ENCODE measurements at regions not wholly inside any gene's neighbourhood (a gene's known extent, or its start where the extent isn't known, plus 50 kb on each side); places are given as distances from the start of the nearest gene placed in this dataset.

DNA sequence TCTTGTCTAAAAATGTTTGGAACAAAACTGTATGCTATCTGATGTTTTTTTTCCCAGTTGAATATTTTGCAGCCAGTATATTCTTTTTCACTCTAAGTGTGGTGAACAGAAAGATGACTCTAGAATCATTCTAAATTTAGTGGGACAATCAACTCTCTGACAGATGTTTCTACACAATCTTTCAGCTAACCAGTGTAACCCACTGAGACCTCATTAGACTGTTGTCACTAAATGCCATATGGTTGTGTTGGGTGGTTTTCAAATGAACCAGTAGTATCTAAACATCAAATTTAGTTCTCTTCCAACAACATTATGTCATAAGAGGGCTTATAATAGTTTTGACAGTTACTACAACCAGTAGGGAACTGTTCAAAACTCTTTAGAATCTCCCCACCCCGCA, 129.6 kb upstream of the PRLR start:
- intact Hi-C loops (cut with DNase I, micrococcal nuclease): no loop called here
- ATAC-seq (no peak), DNase-seq (no peak)
- H3K9me3 Mint-ChIP-seq (ENCODE audit: low read depth): no peaks in the 10 kb centered on the region
- ChIA-PET POLR2A (no interaction called here), CTCF (interaction anchor here (0.7 kb wide), 1 partner anchor 76 kb away, joined by 3 read pairs; no protein-coding TSS in a partner anchor)
- no peak overlapping the region for H3K4me3 Mint-ChIP-seq
- H3K27me3 Mint-ChIP-seq: peaks cover 20% of the 10 kb centered on the region
- no peaks in the 10 kb centered on the region for H3K36me3 Mint-ChIP-seq (ENCODE audit: low read depth)
- no peaks in the 10 kb centered on the region for H3K4me1 Mint-ChIP-seq
- no peak overlapping the region for H3K27ac Mint-ChIP-seq

DNA sequence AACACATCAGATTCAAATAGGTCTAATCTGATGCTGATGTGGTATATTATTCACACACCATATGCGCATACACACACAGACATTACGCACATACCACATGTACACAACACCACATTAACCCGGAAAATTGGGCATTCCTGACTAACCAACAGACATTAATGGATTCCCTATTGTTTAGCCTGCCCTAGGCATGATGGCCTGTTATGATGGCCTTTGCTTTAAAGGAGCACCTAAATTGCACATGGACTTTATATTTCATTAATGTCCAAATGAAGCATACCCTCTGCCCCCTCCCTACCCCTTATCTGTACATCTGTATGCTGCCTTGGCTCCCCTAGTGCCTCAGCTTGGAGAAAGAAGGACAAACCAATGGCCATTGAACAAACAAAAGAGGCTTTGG, 127.7 kb upstream of the PRLR start:
- ChIA-PET POLR2A (no interaction called here), CTCF (no interaction called here)
- H3K27me3 Mint-ChIP-seq: peaks cover 22% of the 10 kb centered on the region
- intact Hi-C loops (cut with DNase I, micrococcal nuclease): no loop called here
- H3K9me3 Mint-ChIP-seq (ENCODE audit: low read depth): peaks cover 2% of the 10 kb centered on the region
- no peak overlapping the region for H3K4me3 Mint-ChIP-seq
- H3K36me3 Mint-ChIP-seq (ENCODE audit: low read depth): no peaks in the 10 kb centered on the region
- DNase-seq (no peak), ATAC-seq (no peak)
- H3K4me1 Mint-ChIP-seq: no peaks in the 10 kb centered on the region
- no peak overlapping the region for H3K27ac Mint-ChIP-seq

DNA sequence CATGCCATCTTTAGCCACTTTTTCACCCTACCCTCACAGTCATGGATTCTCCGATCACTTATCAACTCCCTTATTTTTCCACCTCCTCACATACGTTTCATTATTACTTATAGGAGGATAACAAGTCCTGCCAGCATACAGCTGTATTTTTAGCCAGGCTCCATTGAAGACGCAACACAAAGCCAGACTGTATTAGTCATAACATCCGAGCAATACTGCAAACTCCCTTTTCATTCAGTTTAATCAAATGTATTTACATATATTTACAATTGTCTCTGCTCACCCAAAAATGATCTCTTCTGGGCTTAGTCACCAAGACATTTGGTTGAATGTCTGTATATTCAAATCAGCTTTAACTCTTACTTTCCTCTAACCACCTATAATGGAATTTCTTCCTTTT, 126.4 kb upstream of the PRLR start:
- H3K4me3 Mint-ChIP-seq: no peak overlapping the region
- H3K27ac Mint-ChIP-seq: no peak overlapping the region
- H3K27me3 Mint-ChIP-seq: peaks cover 15% of the 10 kb centered on the region
- ATAC-seq: no peak
- no peaks in the 10 kb centered on the region for H3K4me1 Mint-ChIP-seq
- intact Hi-C loops (cut with DNase I, micrococcal nuclease): no loop called here
- no peaks in the 10 kb centered on the region for H3K36me3 Mint-ChIP-seq (ENCODE audit: low read depth)
- ChIA-PET POLR2A (no interaction called here), CTCF (no interaction called here)
- DNase-seq: no peak
- H3K9me3 Mint-ChIP-seq (ENCODE audit: low read depth): peaks cover 13% of the 10 kb centered on the region

DNA sequence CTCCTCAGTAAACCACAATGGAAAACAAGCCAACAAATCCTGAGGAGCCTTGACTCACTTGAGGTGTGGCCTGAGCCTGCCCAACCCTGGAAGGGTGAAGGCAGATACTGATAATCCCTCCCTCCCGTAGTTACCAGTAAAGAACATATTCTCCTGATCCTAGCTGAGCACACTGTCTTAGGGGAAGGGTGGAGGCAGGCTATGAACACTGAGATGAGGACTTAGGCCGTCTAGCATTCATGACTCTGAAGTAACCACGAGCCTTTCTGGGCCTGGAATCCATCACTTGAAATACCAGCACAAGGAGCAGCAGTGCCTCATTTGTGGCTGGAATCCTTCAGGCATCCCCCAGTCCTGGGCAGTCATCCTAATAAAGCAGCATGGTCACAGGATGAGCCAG, 124.5 kb upstream of the PRLR start:
- DNase-seq (no peak), ATAC-seq (no peak)
- Mint-ChIP-seq H3K4me3 (no peak overlapping the region), H3K27ac (no peak overlapping the region), H3K27me3 (peaks cover 10% of the 10 kb centered on the region), H3K9me3 (ENCODE audit: low read depth) (peaks cover 22% of the 10 kb centered on the region), H3K4me1 (no peaks in the 10 kb centered on the region), H3K36me3 (ENCODE audit: low read depth) (no peaks in the 10 kb centered on the region)
- intact Hi-C loops (cut with DNase I, micrococcal nuclease): no loop called here
- ChIA-PET POLR2A (no interaction called here), CTCF (no interaction called here)

DNA sequence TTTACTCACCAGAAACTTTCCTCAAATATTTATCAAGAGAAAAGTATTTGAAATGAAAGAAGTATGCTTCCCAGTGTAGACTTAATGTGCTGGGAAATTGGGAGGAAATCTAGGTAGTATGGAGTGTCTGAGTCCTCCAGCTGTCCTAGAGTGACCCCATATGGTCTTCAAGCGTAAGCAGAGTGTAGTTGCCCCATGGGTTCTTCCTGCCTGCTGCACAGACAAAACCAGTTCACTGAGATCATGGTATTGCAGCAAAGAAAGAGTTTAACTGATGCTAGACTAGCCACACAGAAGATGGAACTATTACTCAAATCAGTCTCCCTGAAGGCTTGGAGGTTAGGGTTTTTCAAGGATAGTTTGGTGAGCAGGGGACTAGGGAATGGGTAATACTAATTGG, 114.9 kb upstream of the PRLR start:
- Mint-ChIP-seq H3K27me3 (peaks cover 7% of the 10 kb centered on the region), H3K4me1 (no peaks in the 10 kb centered on the region), H3K9me3 (ENCODE audit: low read depth) (peaks cover 3% of the 10 kb centered on the region), H3K36me3 (ENCODE audit: low read depth) (no peaks in the 10 kb centered on the region), H3K4me3 (no peak overlapping the region), H3K27ac (no peak overlapping the region)
- intact Hi-C loops (cut with DNase I, micrococcal nuclease): no loop called here
- no peak for DNase-seq
- ChIA-PET CTCF (no interaction called here), POLR2A (no interaction called here)
- ATAC-seq: no peak

DNA sequence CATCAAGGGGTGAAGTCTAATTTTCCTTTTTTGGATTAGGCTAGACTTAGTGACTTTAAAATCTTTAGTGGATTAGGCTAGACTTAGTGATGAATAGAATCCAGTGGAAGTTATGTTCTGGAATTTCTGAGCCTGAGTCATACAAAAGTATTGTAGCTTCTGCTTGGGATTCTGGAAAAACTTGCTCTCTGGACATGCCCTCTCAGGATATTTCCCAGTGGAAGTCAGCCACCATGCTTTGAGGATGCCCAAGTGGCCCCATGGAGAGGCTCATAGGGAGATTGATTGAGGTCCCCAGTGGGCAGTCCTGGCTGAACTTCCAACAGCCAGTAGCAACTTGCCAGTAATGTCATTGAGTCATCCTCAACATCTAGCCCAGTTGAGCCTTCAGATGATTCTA, 112.4 kb upstream of the PRLR start:
- ChIA-PET POLR2A (no interaction called here), CTCF (no interaction called here)
- H3K9me3 Mint-ChIP-seq (ENCODE audit: low read depth): no peaks in the 10 kb centered on the region
- H3K27ac Mint-ChIP-seq: no peak overlapping the region
- no peaks in the 10 kb centered on the region for H3K4me1 Mint-ChIP-seq
- ATAC-seq: no peak
- no peak overlapping the region for H3K4me3 Mint-ChIP-seq
- peaks cover 10% of the 10 kb centered on the region for H3K27me3 Mint-ChIP-seq
- no peak for DNase-seq
- intact Hi-C loops (cut with DNase I, micrococcal nuclease): no loop called here
- H3K36me3 Mint-ChIP-seq (ENCODE audit: low read depth): no peaks in the 10 kb centered on the region

DNA sequence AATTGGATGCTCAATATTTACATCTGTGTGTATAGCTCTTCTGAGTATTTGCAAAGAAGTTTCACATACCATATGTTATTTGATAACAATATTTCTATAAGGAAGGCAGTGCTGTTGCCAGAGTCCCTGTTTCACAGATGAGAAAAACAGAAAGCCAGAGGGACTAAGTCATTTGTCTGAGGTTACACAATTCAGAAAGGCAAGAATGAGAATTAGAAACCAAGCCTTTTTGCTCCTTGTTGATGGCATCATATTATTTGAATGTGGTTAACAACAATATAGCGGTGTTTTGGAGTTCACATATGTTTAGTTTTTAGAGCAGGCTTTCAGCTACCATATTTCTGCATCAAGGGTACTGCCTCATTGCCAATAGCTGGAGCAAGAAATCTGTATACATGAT, 110.9 kb upstream of the PRLR start:
- no peak overlapping the region for H3K27ac Mint-ChIP-seq
- H3K36me3 Mint-ChIP-seq (ENCODE audit: low read depth): no peaks in the 10 kb centered on the region
- DNase-seq (no peak), ATAC-seq (no peak)
- CTCF ChIA-PET: no interaction called here
- peaks cover 9% of the 10 kb centered on the region for H3K27me3 Mint-ChIP-seq
- H3K4me3 Mint-ChIP-seq: no peak overlapping the region
- POLR2A ChIA-PET: no interaction called here
- no peaks in the 10 kb centered on the region for H3K4me1 Mint-ChIP-seq
- intact Hi-C loops (cut with DNase I, micrococcal nuclease): no loop called here
- no peaks in the 10 kb centered on the region for H3K9me3 Mint-ChIP-seq (ENCODE audit: low read depth)

DNA sequence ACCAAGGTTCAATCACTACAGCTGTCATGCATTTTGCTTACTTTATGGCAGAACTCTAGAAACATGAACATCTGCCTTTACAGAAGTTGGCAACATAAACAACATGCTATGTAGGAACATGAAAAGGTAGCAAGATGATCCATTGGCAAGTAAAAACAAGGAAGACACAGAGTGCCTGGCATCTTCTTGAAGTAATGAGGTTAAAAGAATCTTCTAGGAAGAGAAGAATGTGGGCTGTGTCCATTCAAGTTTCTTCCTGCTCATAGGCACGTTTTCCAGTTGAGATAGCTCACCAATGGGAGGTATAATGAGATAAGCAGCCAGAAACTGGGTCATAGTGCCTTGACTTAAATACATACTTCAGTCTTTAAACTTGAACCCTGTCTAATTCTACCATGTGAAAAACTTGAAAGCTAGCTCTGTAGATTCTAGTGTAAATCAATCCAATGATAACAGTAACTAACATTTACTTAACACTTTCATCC, 109.4 kb upstream of the PRLR start:
- H3K4me1 Mint-ChIP-seq: no peaks in the 10 kb centered on the region
- CTCF ChIA-PET: interaction anchor here (1.1 kb wide), 1 partner anchor 65 kb away, joined by 3 read pairs; no protein-coding TSS in a partner anchor

DNA sequence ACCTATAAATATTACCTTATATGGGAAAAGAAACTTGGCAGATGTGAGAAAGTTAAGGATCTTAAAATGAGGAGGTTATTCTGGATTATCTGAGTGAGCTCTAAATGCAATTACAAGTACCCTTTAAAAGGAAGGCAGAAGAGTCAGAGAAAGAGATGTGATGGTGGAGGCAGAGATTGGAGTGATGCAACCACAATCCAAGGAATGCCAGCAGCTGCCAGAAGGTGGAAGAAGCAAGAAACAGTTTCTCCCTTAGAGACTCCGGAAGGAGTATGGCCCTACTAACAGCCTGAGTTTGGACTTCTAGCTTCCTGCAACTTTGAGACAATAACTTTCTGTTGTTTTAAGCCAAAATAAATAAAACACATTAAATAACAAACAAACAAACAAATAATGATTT, 108.7 kb upstream of the PRLR start:
- POLR2A ChIA-PET: interaction anchor here (1.4 kb wide), 1 partner anchor 14 kb away, joined by 3 read pairs; no protein-coding TSS in a partner anchor

More for the DNA sequence above, 109.4 kb upstream of the PRLR start:
- Mint-ChIP-seq H3K9me3 (ENCODE audit: low read depth) (no peaks in the 10 kb centered on the region), H3K27me3 (peaks cover 11% of the 10 kb centered on the region), H3K4me3 (no peak overlapping the region), H3K36me3 (ENCODE audit: low read depth) (no peaks in the 10 kb centered on the region), H3K27ac (no peak overlapping the region)
- intact Hi-C loops (cut with DNase I, micrococcal nuclease): no loop called here
- no peak for ATAC-seq
- DNase-seq: no peak
- POLR2A ChIA-PET: interaction anchor here (1.4 kb wide), 1 partner anchor 14 kb away, joined by 3 read pairs; no protein-coding TSS in a partner anchor

DNA sequence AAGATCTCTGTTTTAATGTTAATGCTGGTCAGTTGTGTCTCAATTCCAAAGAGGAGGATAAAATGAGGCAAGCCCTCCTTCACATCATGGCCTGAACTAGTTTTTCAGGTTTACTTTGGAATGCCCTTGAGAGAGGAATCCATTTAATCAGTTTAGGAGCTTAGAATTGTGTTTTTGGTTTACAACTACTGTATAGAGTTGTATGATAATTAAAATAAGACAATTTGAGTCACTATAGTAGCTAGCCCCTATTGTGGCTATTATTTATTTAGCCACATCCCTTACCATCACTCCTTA, 107.8 kb upstream of the PRLR start:
- Mint-ChIP-seq H3K4me3 (no peak overlapping the region), H3K27me3 (peaks cover 9% of the 10 kb centered on the region), H3K9me3 (ENCODE audit: low read depth) (no peaks in the 10 kb centered on the region), H3K36me3 (ENCODE audit: low read depth) (no peaks in the 10 kb centered on the region), H3K4me1 (no peaks in the 10 kb centered on the region), H3K27ac (no peak overlapping the region)
- ATAC-seq (no peak), DNase-seq (no peak)
- intact Hi-C loops (cut with DNase I, micrococcal nuclease): no loop called here
- ChIA-PET CTCF (no interaction called here), POLR2A (no interaction called here)

More for the DNA sequence above, 108.7 kb upstream of the PRLR start:
- H3K27ac Mint-ChIP-seq: no peak overlapping the region
- no peak overlapping the region for H3K4me3 Mint-ChIP-seq
- intact Hi-C loops (cut with DNase I, micrococcal nuclease): no loop called here
- H3K27me3 Mint-ChIP-seq: peaks cover 11% of the 10 kb centered on the region
- no peaks in the 10 kb centered on the region for H3K9me3 Mint-ChIP-seq (ENCODE audit: low read depth)
- no peak for ATAC-seq
- DNase-seq: no peak
- no peaks in the 10 kb centered on the region for H3K4me1 Mint-ChIP-seq
- CTCF ChIA-PET: interaction anchor here (1.1 kb wide), 1 partner anchor 65 kb away, joined by 3 read pairs; no protein-coding TSS in a partner anchor
- H3K36me3 Mint-ChIP-seq (ENCODE audit: low read depth): no peaks in the 10 kb centered on the region

DNA sequence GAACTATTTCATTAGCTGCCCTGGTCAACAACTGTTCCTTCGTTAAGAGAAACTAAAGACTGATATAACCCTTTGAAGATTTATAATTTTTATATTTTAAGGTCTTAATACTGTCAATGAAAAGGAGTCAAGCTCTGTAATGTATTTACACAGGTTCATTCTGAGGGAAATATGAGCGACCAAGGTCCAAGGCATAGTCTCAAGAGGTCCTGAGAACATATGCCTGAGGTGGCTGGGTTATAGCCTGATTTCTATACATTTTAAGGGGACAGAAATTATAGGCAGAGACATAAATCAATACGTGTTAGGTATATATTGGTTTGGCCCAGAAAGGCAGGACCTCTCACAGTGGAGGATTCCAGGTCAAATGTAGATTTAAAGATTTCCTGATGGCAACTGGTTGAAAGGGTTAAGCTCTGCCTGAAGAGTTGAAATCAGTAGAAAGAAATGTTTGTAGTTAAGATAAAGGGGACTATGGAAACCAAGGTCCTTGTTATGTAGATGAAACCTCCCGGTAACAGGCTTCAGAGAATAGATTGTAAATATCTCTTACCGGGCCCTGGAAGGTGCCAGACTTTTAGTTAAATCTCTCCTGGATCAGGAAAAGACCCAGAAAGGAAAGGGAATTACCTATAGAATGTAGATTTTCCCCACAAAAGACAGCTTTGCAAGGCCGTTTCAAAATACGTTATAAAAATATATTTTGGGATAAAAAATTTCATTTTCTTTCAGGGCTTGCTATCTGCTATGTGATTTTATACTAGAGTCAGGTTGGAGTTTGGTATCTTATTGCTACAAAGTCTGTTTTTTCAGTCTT, 107.3 kb upstream of the PRLR start:
- CTCF ChIA-PET: interaction anchor here (0.5 kb wide), 1 partner anchor 975 kb away, joined by 3 read pairs; no protein-coding TSS in a partner anchor
- H3K27ac Mint-ChIP-seq: no peak overlapping the region

DNA sequence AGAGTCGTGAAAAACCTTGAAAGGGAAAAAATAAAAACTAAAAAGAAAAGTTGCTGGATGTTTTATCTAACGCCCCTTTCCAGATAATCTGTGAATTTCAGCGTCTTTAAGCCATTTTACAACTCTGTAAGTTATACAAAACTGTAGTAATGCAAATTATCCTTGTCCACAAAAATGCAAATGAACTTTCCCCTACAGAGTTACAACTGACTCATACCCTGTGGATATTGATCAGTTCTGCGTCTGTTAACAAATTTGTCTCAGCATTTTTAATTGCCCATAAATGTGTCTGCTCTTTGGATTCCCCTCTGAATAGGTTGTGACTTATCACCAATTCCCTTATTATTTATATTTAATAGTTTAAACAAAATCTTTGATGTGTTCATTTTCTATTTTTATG, 105.9 kb upstream of the PRLR start:
- ATAC-seq: no peak
- POLR2A ChIA-PET: no interaction called here
- CTCF ChIA-PET: no interaction called here

More for the DNA sequence above, 107.3 kb upstream of the PRLR start:
- intact Hi-C loops (cut with DNase I, micrococcal nuclease): no loop called here
- H3K9me3 Mint-ChIP-seq (ENCODE audit: low read depth): no peaks in the 10 kb centered on the region
- peaks cover 9% of the 10 kb centered on the region for H3K27me3 Mint-ChIP-seq
- H3K4me3 Mint-ChIP-seq: no peak overlapping the region
- no peaks in the 10 kb centered on the region for H3K4me1 Mint-ChIP-seq
- no peak for DNase-seq
- POLR2A ChIA-PET: no interaction called here
- no peaks in the 10 kb centered on the region for H3K36me3 Mint-ChIP-seq (ENCODE audit: low read depth)
- no peak for ATAC-seq

More for the DNA sequence above, 105.9 kb upstream of the PRLR start:
- no peak for DNase-seq
- H3K9me3 Mint-ChIP-seq (ENCODE audit: low read depth): no peaks in the 10 kb centered on the region
- intact Hi-C loops (cut with DNase I, micrococcal nuclease): no loop called here
- H3K27ac Mint-ChIP-seq: no peak overlapping the region
- H3K27me3 Mint-ChIP-seq: peaks cover 9% of the 10 kb centered on the region
- no peaks in the 10 kb centered on the region for H3K36me3 Mint-ChIP-seq (ENCODE audit: low read depth)
- no peaks in the 10 kb centered on the region for H3K4me1 Mint-ChIP-seq
- H3K4me3 Mint-ChIP-seq: no peak overlapping the region
